Activated T-helper 2 cell treated with anti-CD3 and anti-CD28 coated beads, Interferon-gamma antibody, Interleukin-2, Interleukin-4, amounts not matched to agents 10 μg/mL and 5 μg/mL and 100 μg/mL, durations not matched to agents 14 hours and 24 hours and 36 hours (primary cell): ENCODE measurements at regions not wholly inside any gene's neighbourhood (a gene's known extent, or its start where the extent isn't known, plus 50 kb on each side); places are given as distances from the start of the nearest gene placed in this dataset.

ENCODE experiments used
- DNase-seq: peaks from one replicate; pipeline ENCODE4 v3.0.0; 2021; ENCODE audit warnings: low spot score
- H3K27ac Mint-ChIP-seq: one replicate; pipeline ENCODE4 v1.8.0; 2021; ENCODE audit warnings: mixed read lengths
- H3K27me3 Mint-ChIP-seq: one replicate; pipeline ENCODE4 v1.8.0; 2021; ENCODE audit warnings: low read depth, mixed read lengths
- H3K36me3 Mint-ChIP-seq: one replicate; pipeline ENCODE4 v1.8.0; 2021; ENCODE audit warnings: low read depth, mixed read lengths
- H3K4me1 Mint-ChIP-seq: one replicate; pipeline ENCODE4 v1.8.0; 2021; ENCODE audit warnings: low read depth, mixed read lengths
- H3K4me3 Mint-ChIP-seq: one replicate; pipeline ENCODE4 v1.8.0; 2021; ENCODE audit warnings: low read depth, mild to moderate bottlenecking, moderate library complexity, mixed read lengths
- H3K9me3 Mint-ChIP-seq: one replicate; pipeline ENCODE4 v1.8.0; 2021; ENCODE audit warnings: mixed read lengths
- intact Hi-C: fragments of 100-400 bp; cut with micrococcal nuclease; formaldehyde crosslinking; loops from one replicate; pipeline ENCODE4 v1.15.1; 2023

GRCh38 chr11:45715418-45715817, 50.0 kb upstream of the CHST1 start:
- no peak overlapping the region for H3K27ac Mint-ChIP-seq
- peaks cover 18% of the 10 kb centered on the region for H3K27me3 Mint-ChIP-seq
- intact Hi-C loops = no loop called here
- H3K4me3 Mint-ChIP-seq = no peak overlapping the region
- DNase-seq = no peak
- no peaks in the 10 kb centered on the region for H3K4me1 Mint-ChIP-seq
- H3K36me3 Mint-ChIP-seq = no peaks in the 10 kb centered on the region
- H3K9me3 Mint-ChIP-seq = no peaks in the 10 kb centered on the region
